ENCODE measurements at regions not wholly inside any gene's neighbourhood (a gene's known extent, or its start where the extent isn't known, plus 50 kb on each side); places are given as distances from the start of the nearest gene placed in this dataset.

- H3K36me3 ChIP-seq (ENCODE audit: control insufficient read depth in 4 of 4, insufficient read depth in 4 of 4, low read length in 4 of 4) = no peaks in the 10 kb centered on the region
- no peaks in the 10 kb centered on the region for H3K4me1 ChIP-seq (ENCODE audit: control insufficient read depth in 5 of 5, insufficient read depth in 5 of 5, low read length in 5 of 5)
- H3K9me3 ChIP-seq (ENCODE audit: control insufficient read depth in 4 of 4, insufficient read depth in 3 of 4, low read length in 3 of 4) = peaks cover 0 to 7% (median 0%) of the 10 kb centered on the region in 4 donors
- TF ChIP-seq, protein P1, sequence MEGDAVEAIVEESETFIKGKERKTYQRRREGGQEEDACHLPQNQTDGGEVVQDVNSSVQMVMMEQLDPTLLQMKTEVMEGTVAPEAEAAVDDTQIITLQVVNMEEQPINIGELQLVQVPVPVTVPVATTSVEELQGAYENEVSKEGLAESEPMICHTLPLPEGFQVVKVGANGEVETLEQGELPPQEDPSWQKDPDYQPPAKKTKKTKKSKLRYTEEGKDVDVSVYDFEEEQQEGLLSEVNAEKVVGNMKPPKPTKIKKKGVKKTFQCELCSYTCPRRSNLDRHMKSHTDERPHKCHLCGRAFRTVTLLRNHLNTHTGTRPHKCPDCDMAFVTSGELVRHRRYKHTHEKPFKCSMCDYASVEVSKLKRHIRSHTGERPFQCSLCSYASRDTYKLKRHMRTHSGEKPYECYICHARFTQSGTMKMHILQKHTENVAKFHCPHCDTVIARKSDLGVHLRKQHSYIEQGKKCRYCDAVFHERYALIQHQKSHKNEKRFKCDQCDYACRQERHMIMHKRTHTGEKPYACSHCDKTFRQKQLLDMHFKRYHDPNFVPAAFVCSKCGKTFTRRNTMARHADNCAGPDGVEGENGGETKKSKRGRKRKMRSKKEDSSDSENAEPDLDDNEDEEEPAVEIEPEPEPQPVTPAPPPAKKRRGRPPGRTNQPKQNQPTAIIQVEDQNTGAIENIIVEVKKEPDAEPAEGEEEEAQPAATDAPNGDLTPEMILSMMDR (IDR thresholded peaks at IDR 0.05; ENCODE audit: control extremely low read depth, extremely low read depth) = no peak
- DNase-seq (no peak), ATAC-seq (ENCODE audit: insufficient read depth, low FRiP score) (no peak)
- no peak overlapping the region for H3K4me3 ChIP-seq
- H3K27me3 ChIP-seq (ENCODE audit: control insufficient read depth in 3 of 3, insufficient read depth in 3 of 3, low read length in 2 of 3) = no peaks in the 10 kb centered on the region
- H3K27ac ChIP-seq (ENCODE audit: low read depth in 1 of 2, low read length in 1 of 2) = no peak overlapping the region
- H3K9ac ChIP-seq (ENCODE audit: insufficient read depth in 1 of 2, low read length in 2 of 2) = no peak overlapping the region
- WGBS, 2 donors = 89 to 93% methylated on average over 27 of the region's 27 CpGs
Observed at GRCh38 chr13:84831666-84832657, 949.7 kb upstream of the SLITRK1 start.

- no peak overlapping the region for H3K9ac ChIP-seq (ENCODE audit: insufficient read depth in 1 of 2, low read length in 2 of 2)
- H3K4me1 ChIP-seq (ENCODE audit: control insufficient read depth in 5 of 5, insufficient read depth in 5 of 5, low read length in 5 of 5) = no peaks in the 10 kb centered on the region
- no peaks in the 10 kb centered on the region for H3K9me3 ChIP-seq (ENCODE audit: control insufficient read depth in 4 of 4, insufficient read depth in 3 of 4, low read length in 3 of 4)
- ATAC-seq (ENCODE audit: insufficient read depth, low FRiP score) (no peak), DNase-seq (no peak)
- WGBS, 2 donors = 88 to 95% methylated on average over 1 of the region's 1 CpG
- no peak overlapping the region for H3K27ac ChIP-seq (ENCODE audit: low read depth in 1 of 2, low read length in 1 of 2)
- TF ChIP-seq, protein P1 (IDR thresholded peaks at IDR 0.05; ENCODE audit: control extremely low read depth, extremely low read depth) = no peak
- no peaks in the 10 kb centered on the region for H3K27me3 ChIP-seq (ENCODE audit: control insufficient read depth in 3 of 3, insufficient read depth in 3 of 3, low read length in 2 of 3)
- H3K4me3 ChIP-seq = no peak overlapping the region
- H3K36me3 ChIP-seq (ENCODE audit: control insufficient read depth in 4 of 4, insufficient read depth in 4 of 4, low read length in 4 of 4) = no peaks in the 10 kb centered on the region
Observed at GRCh38 chr13:84823528-84823927, 941.3 kb upstream of the SLITRK1 start.

DNA sequence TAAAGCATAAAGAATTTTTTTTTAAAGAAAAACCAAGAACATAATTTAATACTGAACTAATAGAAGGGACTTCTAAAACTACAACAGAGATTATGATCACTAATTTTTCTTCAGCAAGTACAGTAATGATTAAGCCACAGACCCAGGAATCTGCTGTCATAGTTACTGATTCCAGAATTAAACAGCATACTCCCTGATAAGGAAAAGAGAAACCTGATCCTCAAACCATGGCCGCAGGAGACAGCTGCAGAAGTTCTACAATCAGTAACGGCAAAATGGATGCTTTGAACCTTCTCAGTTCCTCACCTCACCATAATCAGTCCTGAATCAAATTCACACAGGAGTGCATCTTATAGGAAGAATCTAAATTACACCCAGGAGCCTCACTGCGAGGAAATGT lies 939.0 kb upstream of the SLITRK1 start:
- Histone ChIP-seq H3K4me3 (no peak overlapping the region), H3K9ac (ENCODE audit: insufficient read depth in 1 of 2, low read length in 2 of 2) (no peak overlapping the region), H3K9me3 (ENCODE audit: control insufficient read depth in 4 of 4, insufficient read depth in 3 of 4, low read length in 3 of 4) (no peaks in the 10 kb centered on the region), H3K27me3 (ENCODE audit: control insufficient read depth in 3 of 3, insufficient read depth in 3 of 3, low read length in 2 of 3) (no peaks in the 10 kb centered on the region), H3K27ac (ENCODE audit: low read depth in 1 of 2, low read length in 1 of 2) (no peak overlapping the region), H3K4me1 (ENCODE audit: control insufficient read depth in 5 of 5, insufficient read depth in 5 of 5, low read length in 5 of 5) (no peaks in the 10 kb centered on the region), H3K36me3 (ENCODE audit: control insufficient read depth in 4 of 4, insufficient read depth in 4 of 4, low read length in 4 of 4) (no peaks in the 10 kb centered on the region)
- ATAC-seq (ENCODE audit: insufficient read depth, low FRiP score) = no peak
- WGBS, 2 donors = 46 to 78% methylated on average over 3 of the region's 3 CpGs
- TF ChIP-seq, protein P1 (IDR thresholded peaks at IDR 0.05; ENCODE audit: control extremely low read depth, extremely low read depth) = no peak
- DNase-seq = no peak

All from lung (tissue), 11 donors.